NCI-H446 (cell line): ENCODE measurements at regions not wholly inside any gene's neighbourhood (a gene's known extent, or its start where the extent isn't known, plus 50 kb on each side); places are given as distances from the start of the nearest gene placed in this dataset.

Experiments
- DNase-seq, 2 experiments: peaks; one replicate each; lab custom pipeline; 2025; lab: John Stamatoyannopoulos, UW

- no peak for DNase-seq
These were observed 1525.7 kb upstream of the TENM3 start for GRCh38 chr4:180717451-180718033.

- no peak for DNase-seq
These were observed 1521.8 kb upstream of the TENM3 start for GRCh38 chr4:180721356-180721755.

GRCh38 chr4:180726611-180727010, 1516.6 kb upstream of the TENM3 start:
- DNase-seq = no peak

GRCh38 chr4:180727478-180727877, 1515.7 kb upstream of the TENM3 start:
- DNase-seq = no peak

DNA sequence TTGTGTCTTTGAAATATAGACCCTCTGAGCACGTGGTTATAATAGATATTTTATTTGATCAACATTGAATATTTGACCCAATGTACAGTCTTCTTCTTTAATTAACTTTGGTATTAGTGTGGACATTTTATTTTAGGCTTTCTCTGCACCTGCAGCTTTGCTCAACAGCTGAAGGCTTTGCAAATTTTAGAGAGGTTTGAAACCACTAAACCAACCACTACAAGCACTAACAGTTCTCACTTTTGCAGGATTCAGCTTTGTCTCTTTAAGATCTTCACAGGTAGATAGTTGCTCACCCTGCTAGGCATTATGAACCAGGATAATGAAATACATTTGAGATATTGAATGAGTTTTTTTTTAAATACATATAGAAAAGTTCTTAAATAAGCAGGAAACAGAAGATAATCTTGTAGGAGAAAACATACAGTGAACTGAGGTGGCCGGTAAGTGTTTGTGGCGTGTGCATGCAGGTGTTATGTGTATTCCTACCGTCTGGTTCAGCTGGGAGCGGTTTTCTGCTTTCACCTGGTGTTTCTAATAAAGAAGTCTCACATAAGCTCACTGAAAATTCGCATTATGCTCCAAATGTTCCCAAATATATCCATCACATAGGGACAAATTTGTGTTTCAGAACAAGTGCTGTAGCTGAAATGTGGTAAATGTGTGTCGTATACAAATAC, 1508.3 kb upstream of the TENM3 start:
- no peak for DNase-seq

DNA sequence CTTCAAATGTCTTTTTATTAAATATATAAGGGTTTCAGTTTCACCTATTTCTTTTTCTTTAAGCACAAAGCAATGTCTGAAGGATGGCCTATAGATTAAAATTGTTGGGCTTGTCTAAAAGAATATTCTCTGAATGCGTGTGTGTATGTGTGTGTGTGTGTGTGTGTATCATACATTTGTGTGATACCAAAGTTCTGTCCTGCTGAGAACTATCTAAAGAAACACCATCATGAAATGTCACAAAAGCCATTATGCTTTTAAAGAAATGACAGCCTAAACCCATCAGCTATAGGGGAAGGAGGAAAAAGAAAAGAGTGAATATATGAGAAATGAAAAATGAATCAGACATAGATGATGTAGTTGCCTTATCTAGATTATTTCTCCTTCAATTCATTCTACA, 1501.5 kb upstream of the TENM3 start:
- DNase-seq = no peak

DNA sequence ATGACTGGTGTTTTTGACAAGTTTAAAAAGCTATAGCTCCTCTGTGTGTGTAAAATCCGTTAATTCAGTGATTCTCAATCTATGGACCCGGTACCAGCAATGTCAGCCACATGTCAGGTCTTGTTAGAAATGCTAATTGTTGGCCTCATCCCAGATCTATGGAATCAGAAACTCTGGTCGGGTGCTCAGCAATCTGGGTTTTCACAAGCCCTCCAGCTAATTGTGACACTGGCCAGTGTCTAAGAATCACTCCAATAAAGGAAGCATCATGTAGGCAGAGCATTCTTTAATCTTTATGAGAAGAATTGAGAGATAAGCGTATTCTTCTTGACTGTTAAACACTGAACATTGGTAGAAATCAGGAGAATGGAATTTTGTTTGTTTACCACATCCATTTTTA, 1498.2 kb upstream of the TENM3 start:
- no peak for DNase-seq

DNA sequence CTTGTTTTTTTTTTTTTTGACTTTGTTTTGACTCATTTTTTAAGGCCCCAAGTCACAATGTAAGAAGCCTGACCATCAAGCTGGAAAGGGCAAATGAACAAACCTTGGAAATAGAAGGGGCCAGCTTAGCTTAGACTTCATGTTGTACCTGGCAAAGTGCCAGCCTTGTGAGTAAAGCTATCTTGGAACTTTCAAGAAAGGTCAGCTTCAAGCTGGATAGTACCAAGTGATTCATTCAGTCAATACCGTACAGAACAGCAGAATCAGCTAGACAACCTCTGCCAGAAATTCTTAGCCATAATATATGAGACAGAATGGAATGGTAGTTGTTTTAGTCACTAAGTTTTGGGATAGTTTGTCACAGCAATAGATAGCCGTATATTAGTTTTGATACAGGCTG, 1492.2 kb upstream of the TENM3 start:
- DNase-seq = no peak

GRCh38 chr4:180757927-180758326, 1485.3 kb upstream of the TENM3 start:
- DNase-seq = no peak

GRCh38 chr4:180766045-180766444, 1477.2 kb upstream of the TENM3 start:
- DNase-seq = no peak

DNA sequence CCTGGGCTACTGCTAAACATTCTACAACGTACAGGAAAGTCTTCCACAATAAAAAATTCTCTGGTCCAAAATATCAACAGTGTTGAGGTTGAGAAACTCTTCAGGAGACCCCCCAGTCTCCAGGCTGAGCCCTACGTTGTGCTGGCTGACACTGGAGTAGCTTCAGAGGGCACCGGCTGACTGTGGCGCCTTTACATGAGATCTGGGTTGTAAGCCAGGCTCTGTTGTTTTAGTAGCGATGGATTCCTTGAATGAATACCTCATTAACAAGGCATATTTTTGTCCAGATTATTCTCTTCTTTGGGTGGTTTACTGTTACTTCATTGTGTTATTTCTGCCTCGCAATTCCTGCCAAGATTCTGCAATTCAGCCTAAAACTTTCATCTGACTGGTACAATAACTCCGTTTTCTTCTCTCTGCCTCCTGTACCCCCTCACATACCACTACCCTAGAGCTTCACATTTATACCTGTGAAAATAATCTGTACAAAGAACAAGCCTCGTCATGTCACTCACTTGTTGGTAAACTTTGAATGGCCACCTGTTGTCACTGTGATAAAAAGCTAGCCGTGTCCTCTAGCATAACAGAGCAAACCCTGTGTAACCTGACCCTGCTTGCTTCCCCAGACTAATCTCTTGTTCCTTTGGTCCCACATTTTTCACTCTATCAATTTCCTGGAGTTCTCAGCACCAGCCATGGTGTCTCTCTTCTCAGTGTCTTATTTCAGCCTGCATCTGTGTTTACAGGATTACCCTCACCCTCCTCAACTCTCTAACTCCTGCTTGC, 1476.1 kb upstream of the TENM3 start:
- DNase-seq = no peak

DNA sequence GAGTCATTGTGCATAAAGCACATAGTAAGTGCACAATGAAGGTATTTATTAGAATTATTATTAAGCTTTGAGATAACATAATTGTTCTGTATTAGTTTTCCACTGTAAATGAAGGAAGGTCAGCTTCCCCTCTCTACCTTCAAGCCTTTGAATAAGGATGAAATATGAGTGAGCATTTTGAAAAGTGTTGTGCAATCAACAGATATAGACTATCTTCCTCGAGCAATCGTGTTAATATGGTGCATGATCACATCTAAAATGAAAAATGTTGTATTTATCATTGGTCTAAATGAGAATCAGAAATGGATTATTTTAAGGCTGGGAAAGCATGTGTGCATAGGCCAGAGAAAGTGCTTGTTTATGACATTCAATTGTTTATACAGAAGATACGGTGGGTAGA, 1474.6 kb upstream of the TENM3 start:
- DNase-seq = no peak

GRCh38 chr4:180769791-180770190, 1473.4 kb upstream of the TENM3 start:
- DNase-seq = no peak

GRCh38 chr4:180770265-180770664, 1472.9 kb upstream of the TENM3 start:
- no peak for DNase-seq

- no peak for DNase-seq
These were observed 1458.3 kb upstream of the TENM3 start for GRCh38 chr4:180784940-180785339.

DNA sequence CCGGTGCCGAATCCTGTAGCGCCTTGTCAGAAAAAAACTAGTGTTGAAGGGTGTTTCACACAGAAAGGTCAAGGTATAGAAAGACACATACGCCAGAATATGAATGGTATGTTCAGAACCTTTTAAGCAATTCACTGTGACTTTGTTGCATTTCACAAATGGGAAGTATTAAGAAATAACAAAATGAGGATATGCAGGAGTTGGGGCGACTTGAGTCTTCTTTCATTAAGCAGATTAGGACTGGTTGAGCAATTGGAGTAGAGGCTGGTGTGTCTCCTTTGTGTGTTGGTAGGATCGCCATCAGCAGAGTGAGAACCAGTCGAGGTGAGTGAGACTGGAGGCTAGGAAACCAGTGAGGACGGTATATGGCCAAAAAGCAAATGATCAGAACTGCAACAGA, 1454.5 kb upstream of the TENM3 start:
- DNase-seq = no peak

- DNase-seq = no peak
These were observed 1453.3 kb upstream of the TENM3 start for GRCh38 chr4:180789929-180790328.

DNA sequence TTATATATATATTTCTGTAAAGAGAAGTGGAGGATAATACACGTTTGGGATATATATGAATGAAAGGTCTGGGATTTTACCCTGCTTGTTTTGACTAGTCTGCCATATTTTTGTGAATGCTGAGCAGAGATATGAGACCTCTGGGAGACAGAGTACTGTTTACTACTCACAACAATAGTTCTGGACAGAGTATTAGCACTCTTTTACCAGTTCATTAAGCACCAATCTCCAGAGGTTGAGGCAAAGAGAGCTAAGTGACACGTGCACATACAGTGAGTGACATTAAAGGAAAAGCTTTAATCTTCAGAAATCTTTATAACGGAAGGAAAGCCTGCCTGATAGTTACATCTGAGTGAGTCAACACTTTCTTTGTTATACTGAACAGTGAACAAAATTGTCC, 1452.7 kb upstream of the TENM3 start:
- no peak for DNase-seq

DNA sequence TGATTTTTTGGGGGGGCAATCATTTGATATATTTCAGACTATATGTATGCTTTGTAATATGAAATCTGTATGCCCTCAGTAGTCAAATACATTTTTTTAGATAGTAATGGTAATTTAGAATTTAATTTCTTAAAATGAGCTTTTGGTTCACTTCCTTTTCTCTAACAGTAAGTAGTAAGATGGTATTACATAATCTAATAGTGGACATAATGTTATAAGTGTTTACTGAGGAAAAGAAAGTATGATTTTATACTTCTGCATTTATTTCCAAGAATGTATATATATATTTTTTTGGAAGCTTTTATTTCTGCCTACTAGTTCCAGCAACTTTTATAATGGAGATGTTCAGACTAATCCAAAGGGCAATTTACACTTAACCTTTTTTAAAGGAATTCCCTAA, 1450.7 kb upstream of the TENM3 start:
- no peak for DNase-seq

DNA sequence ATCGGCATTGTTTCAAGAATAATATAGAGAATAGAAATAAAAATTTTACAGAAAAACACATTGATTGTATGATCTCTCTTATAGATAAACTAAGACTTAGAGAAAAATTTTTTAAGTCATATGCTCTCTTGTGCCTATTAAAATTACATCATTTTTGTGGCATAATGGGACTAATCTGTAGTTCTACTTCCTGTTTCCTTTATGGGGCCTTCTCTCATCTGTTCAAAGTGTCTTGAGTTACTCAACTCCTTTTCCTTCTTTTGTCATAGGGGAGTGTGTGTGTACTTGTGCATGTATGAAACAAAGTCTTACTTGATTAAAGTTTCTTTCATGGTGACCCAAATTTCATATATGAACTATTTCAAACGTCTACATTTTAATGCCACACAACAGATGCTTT, 1448.9 kb upstream of the TENM3 start:
- no peak for DNase-seq

DNA sequence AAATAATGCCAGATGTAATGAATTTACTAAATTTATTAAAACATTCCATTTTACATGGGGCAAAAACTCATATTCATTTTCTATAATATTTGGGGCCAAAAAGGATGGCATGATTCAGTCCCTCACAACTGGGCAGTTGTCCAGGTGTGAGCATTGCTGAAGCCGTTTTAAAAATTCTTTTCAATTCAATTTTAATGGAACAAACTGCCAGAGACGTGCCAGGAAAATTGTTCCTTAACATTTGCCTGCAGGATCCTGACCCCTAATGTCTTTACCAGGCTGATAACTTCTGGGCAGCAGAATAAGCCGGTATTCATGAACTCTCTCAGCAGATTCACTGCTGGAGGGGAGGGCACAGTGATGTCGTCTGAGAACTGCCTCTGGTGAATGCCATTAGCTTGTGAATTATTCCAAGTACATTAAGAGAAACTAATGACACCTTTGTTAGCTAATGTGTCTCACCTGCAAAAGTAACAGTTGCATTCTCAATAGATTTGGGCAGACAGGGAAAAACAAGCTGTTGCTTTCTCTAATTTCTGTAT, 1445.1 kb upstream of the TENM3 start:
- DNase-seq = no peak

- DNase-seq = no peak
These were observed 1443.4 kb upstream of the TENM3 start for GRCh38 chr4:180799798-180800197.

GRCh38 chr4:180805101-180805500, 1438.1 kb upstream of the TENM3 start:
- no peak for DNase-seq
